Trophoblast cell (in vitro differentiated cells and primary cell): ENCODE measurements at regions not wholly inside any gene's neighbourhood (a gene's known extent, or its start where the extent isn't known, plus 50 kb on each side); places are given as distances from the start of the nearest gene placed in this dataset.

ENCODE experiments used
- DNase-seq, 2 donors: peaks; one replicate each; pipeline ENCODE4 v3.0.0-alpha.2; 2016
- H2AFZ ChIP-seq: 2 replicates; pipeline ENCODE4 v1.6.1; 2013; ENCODE audit warnings: low read length, moderate library complexity, mild to moderate bottlenecking; ENCODE audit not compliant: insufficient read depth, poor library complexity
- H2AK5ac ChIP-seq: 2 replicates; pipeline ENCODE4 v1.6.1; 2013; ENCODE audit warnings: mild to moderate bottlenecking, low read length
- H2BK120ac ChIP-seq: 2 replicates; pipeline ENCODE4 v1.6.1; 2013; ENCODE audit warnings: low read length, mild to moderate bottlenecking, moderate library complexity; ENCODE audit not compliant: insufficient read depth, poor library complexity
- H2BK12ac ChIP-seq: 2 replicates; pipeline ENCODE4 v1.6.1; 2013; ENCODE audit warnings: mild to moderate bottlenecking, low read length, moderate library complexity
- H2BK5ac ChIP-seq: 2 replicates; pipeline ENCODE4 v1.6.1; 2013; ENCODE audit warnings: low read length, low read depth, moderate library complexity, mild to moderate bottlenecking; ENCODE audit not compliant: poor library complexity
- H3K14ac ChIP-seq: 2 replicates; pipeline ENCODE4 v1.6.1; 2013; ENCODE audit warnings: mild to moderate bottlenecking, low read length
- H3K18ac ChIP-seq: 2 replicates; pipeline ENCODE4 v1.6.1; 2013; ENCODE audit warnings: mild to moderate bottlenecking, low read length
- H3K23ac ChIP-seq: 2 replicates; pipeline ENCODE4 v1.6.1; 2013; ENCODE audit warnings: low read length
- H3K27ac ChIP-seq: 2 replicates; pipeline ENCODE4 v1.5.1; 2013; ENCODE audit warnings: low read depth, mild to moderate bottlenecking, inconsistent platforms, low read length, moderate library complexity
- H3K27me3 ChIP-seq: 2 replicates; pipeline ENCODE4 v1.6.1; 2013; ENCODE audit warnings: inconsistent platforms, mild to moderate bottlenecking, low read length, moderate library complexity; ENCODE audit not compliant: insufficient read depth
- H3K36me3 ChIP-seq, 2 experiments: 1 replicate in 1 of 2; 2 replicates in 1 of 2; pipeline ENCODE4 v1.6.1; 2013; ENCODE audit warnings: low read length in 2 of 2, mild to moderate bottlenecking in 2 of 2, moderate library complexity in 1 of 2; ENCODE audit not compliant: insufficient read depth in 2 of 2, control insufficient read depth in 1 of 2
- H3K4ac ChIP-seq: 2 replicates; pipeline ENCODE4 v1.6.1; 2013; ENCODE audit warnings: low read depth, mild to moderate bottlenecking, low read length, moderate library complexity
- H3K4me1 ChIP-seq, 2 experiments: 1 replicate in 1 of 2; 2 replicates in 1 of 2; pipeline ENCODE4 v1.6.1; 2013; ENCODE audit warnings: low read length in 2 of 2, mild to moderate bottlenecking in 2 of 2, moderate library complexity in 1 of 2; ENCODE audit not compliant: insufficient read depth in 2 of 2, control insufficient read depth in 1 of 2
- H3K4me2 ChIP-seq: 2 replicates; pipeline ENCODE4 v1.6.1; 2013; ENCODE audit warnings: inconsistent platforms, mild to moderate bottlenecking, low read length, moderate library complexity
- H3K4me3 ChIP-seq: 2 replicates; pipeline ENCODE4 v1.5.1; 2013; ENCODE audit warnings: mild to moderate bottlenecking, low read depth, low read length, inconsistent platforms
- H3K79me1 ChIP-seq: one replicate; pipeline ENCODE4 v1.6.1; 2013; ENCODE audit warnings: low read length
- H3K79me2 ChIP-seq: 2 replicates; pipeline ENCODE4 v1.6.1; 2013; ENCODE audit warnings: low read length, mild to moderate bottlenecking; ENCODE audit not compliant: control insufficient read depth, insufficient read depth, poor library complexity
- H3K9ac ChIP-seq: 2 replicates; pipeline ENCODE4 v1.6.1; 2013; ENCODE audit warnings: mild to moderate bottlenecking, low read length
- H3K9me3 ChIP-seq: 2 replicates; pipeline ENCODE4 v1.6.1; 2013; ENCODE audit warnings: low read depth, mild to moderate bottlenecking, control low read depth, inconsistent platforms, low read length; ENCODE audit not compliant: insufficient read depth
- H4K12ac ChIP-seq: 2 replicates; pipeline ENCODE4 v1.6.1; 2013; ENCODE audit warnings: low read depth, mild to moderate bottlenecking, low read length, moderate library complexity
- H4K8ac ChIP-seq: 2 replicates; pipeline ENCODE4 v1.6.1; 2013; ENCODE audit warnings: low read depth, mild to moderate bottlenecking, low read length, moderate library complexity
- H4K91ac ChIP-seq: one replicate; pipeline ENCODE4 v1.6.1; 2013; ENCODE audit warnings: low read depth, mild to moderate bottlenecking, low read length, moderate library complexity
- WGBS: extraction: QIAGEN DNeasy Blood & Tissue Kit; methylation state at CpG from one replicate; pipeline ENCODE4 v1.1.7; 2013; ENCODE audit warnings: missing lambda C conversion rate; ENCODE audit not compliant: insufficient read length, insufficient coverage; ENCODE audit errors: extremely low coverage; 5-methylcytosine and 5-hydroxymethylcytosine counted together

GRCh38 chr5:114948986-114949621 lies 220.6 kb downstream of the TRIM36 start:
- no peak overlapping the region for H3K4me2 ChIP-seq
- no peak overlapping the region for H3K18ac ChIP-seq
- H3K4me3 ChIP-seq = no peak overlapping the region
- no peaks in the 10 kb centered on the region for H3K79me2 ChIP-seq
- no peak overlapping the region for H3K14ac ChIP-seq
- H3K9ac ChIP-seq = no peak overlapping the region
- no peaks in the 10 kb centered on the region for H3K9me3 ChIP-seq
- no peaks in the 10 kb centered on the region for H3K27me3 ChIP-seq
- no peak overlapping the region for H3K4ac ChIP-seq
- no peaks in the 10 kb centered on the region for H3K4me1 ChIP-seq
- no peak overlapping the region for H2BK120ac ChIP-seq
- H4K91ac ChIP-seq = no peak overlapping the region
- H3K27ac ChIP-seq = no peak overlapping the region
- H3K36me3 ChIP-seq = no peaks in the 10 kb centered on the region
- H2AFZ ChIP-seq = no peak overlapping the region
- no peak overlapping the region for H2BK5ac ChIP-seq
- no CpG with 5 or more reads among the region's 3 CpGs for WGBS
- no peak overlapping the region for H4K8ac ChIP-seq
- no peak overlapping the region for H4K12ac ChIP-seq
- H2AK5ac ChIP-seq = no peak overlapping the region
- DNase-seq = no peak
- H2BK12ac ChIP-seq = no peak overlapping the region
- no peak overlapping the region for H3K23ac ChIP-seq
- H3K79me1 ChIP-seq = no peaks in the 10 kb centered on the region

GRCh38 chr5:114948363-114948762 lies 221.3 kb downstream of the TRIM36 start:
- H2BK12ac ChIP-seq = no peak overlapping the region
- DNase-seq = no peak
- H3K4me2 ChIP-seq = no peak overlapping the region
- no peak overlapping the region for H3K23ac ChIP-seq
- H4K91ac ChIP-seq = no peak overlapping the region
- H2AK5ac ChIP-seq = no peak overlapping the region
- H3K36me3 ChIP-seq = no peaks in the 10 kb centered on the region
- no peak overlapping the region for H3K4me3 ChIP-seq
- no peak overlapping the region for H3K14ac ChIP-seq
- H3K4ac ChIP-seq = no peak overlapping the region
- no peak overlapping the region for H2BK5ac ChIP-seq
- H4K12ac ChIP-seq = no peak overlapping the region
- H3K18ac ChIP-seq = no peak overlapping the region
- H2BK120ac ChIP-seq = no peak overlapping the region
- H3K79me1 ChIP-seq = no peaks in the 10 kb centered on the region
- H3K27me3 ChIP-seq = no peaks in the 10 kb centered on the region
- no peak overlapping the region for H3K9ac ChIP-seq
- H4K8ac ChIP-seq = no peak overlapping the region
- no peak overlapping the region for H3K27ac ChIP-seq
- WGBS = no CpG with 5 or more reads among the region's 2 CpGs
- no peaks in the 10 kb centered on the region for H3K4me1 ChIP-seq
- H2AFZ ChIP-seq = no peak overlapping the region
- H3K79me2 ChIP-seq = no peaks in the 10 kb centered on the region
- no peaks in the 10 kb centered on the region for H3K9me3 ChIP-seq

- H3K4ac ChIP-seq = no peak overlapping the region
Observed at GRCh38 chr5:114940709-114941108, 229.0 kb downstream of the TRIM36 start.

GRCh38 chr5:114935490-114935889 lies 234.2 kb downstream of the TRIM36 start:
- Histone ChIP-seq H3K4me1 (no peaks in the 10 kb centered on the region), H3K9me3 (peaks cover 7% of the 10 kb centered on the region), H3K4me2 (no peak overlapping the region), H3K27ac (no peak overlapping the region), H2BK120ac (no peak overlapping the region), H2AFZ (no peak overlapping the region), H3K23ac (no peak overlapping the region), H4K8ac (no peak overlapping the region), H3K4ac (no peak overlapping the region), H3K27me3 (no peaks in the 10 kb centered on the region), H3K4me3 (no peak overlapping the region), H4K12ac (no peak overlapping the region), H2BK5ac (no peak overlapping the region), H3K79me2 (no peaks in the 10 kb centered on the region), H3K14ac (no peak overlapping the region), H4K91ac (no peak overlapping the region), H3K18ac (no peak overlapping the region), H2BK12ac (no peak overlapping the region), H3K9ac (no peak overlapping the region), H2AK5ac (no peak overlapping the region), H3K36me3 (no peaks in the 10 kb centered on the region), H3K79me1 (no peaks in the 10 kb centered on the region)
- no peak for DNase-seq

More at GRCh38 chr5:114940709-114941108, 229.0 kb downstream of the TRIM36 start:
- Histone ChIP-seq H2AFZ (no peak overlapping the region), H3K79me1 (no peaks in the 10 kb centered on the region), H2BK12ac (no peak overlapping the region), H3K36me3 (no peaks in the 10 kb centered on the region), H3K4me2 (no peak overlapping the region), H2BK120ac (no peak overlapping the region), H2AK5ac (no peak overlapping the region), H3K18ac (no peak overlapping the region), H3K9ac (no peak overlapping the region), H3K27me3 (no peaks in the 10 kb centered on the region), H3K9me3 (peaks cover 7% of the 10 kb centered on the region), H3K27ac (no peak overlapping the region), H4K8ac (no peak overlapping the region), H3K4me1 (no peaks in the 10 kb centered on the region), H3K79me2 (no peaks in the 10 kb centered on the region), H3K23ac (no peak overlapping the region), H4K12ac (no peak overlapping the region), H2BK5ac (no peak overlapping the region), H3K4me3 (no peak overlapping the region), H3K14ac (no peak overlapping the region), H4K91ac (no peak overlapping the region)
- no peak for DNase-seq
- no CpG with 5 or more reads among the region's 1 CpG for WGBS
